H9 (cell line): ENCODE measurements at regions not wholly inside any gene's neighbourhood (a gene's known extent, or its start where the extent isn't known, plus 50 kb on each side); places are given as distances from the start of the nearest gene placed in this dataset.
"Not testable (repeated sequence)": the region's sequence is repeated elsewhere in the genome, so short reads cannot be mapped to it uniquely, and the experiment has no call there.

Experiments used
- DNase-seq: peaks from one replicate; pipeline ENCODE4 v3.0.0-alpha.2; 2017
- H2AFZ ChIP-seq: one replicate; pipeline ENCODE4 v1.6.1; 2013; ENCODE audit warnings: mild to moderate bottlenecking, low read length, control low read depth, moderate library complexity
- H2AK5ac ChIP-seq: 2 replicates; pipeline ENCODE4 v1.6.1; 2013; ENCODE audit warnings: low read length, control low read depth, mixed read lengths; ENCODE audit not compliant: insufficient read length
- H2BK120ac ChIP-seq: one replicate; pipeline ENCODE4 v1.6.1; 2013; ENCODE audit warnings: low read depth, mild to moderate bottlenecking, low read length, control low read depth, inconsistent platforms; ENCODE audit not compliant: poor library complexity, severe bottlenecking
- H2BK12ac ChIP-seq: 2 replicates; pipeline ENCODE4 v1.6.1; 2013; ENCODE audit warnings: low read length, control low read depth, mixed read lengths, low read depth; ENCODE audit not compliant: insufficient read length
- H2BK15ac ChIP-seq: 2 replicates; pipeline ENCODE4 v1.6.1; 2013; ENCODE audit warnings: low read depth, low read length, control low read depth
- H2BK20ac ChIP-seq: one replicate; pipeline ENCODE4 v1.6.1; 2013; ENCODE audit warnings: low read depth, mild to moderate bottlenecking, low read length, control low read depth, inconsistent platforms; ENCODE audit not compliant: poor library complexity, severe bottlenecking
- H2BK5ac ChIP-seq: 2 replicates; pipeline ENCODE4 v1.6.1; 2013; ENCODE audit warnings: low read length, control low read depth, mixed read lengths; ENCODE audit not compliant: insufficient read length
- H3K14ac ChIP-seq: 2 replicates; pipeline ENCODE4 v1.6.1; 2013; ENCODE audit warnings: low read length, control low read depth; ENCODE audit not compliant: insufficient read depth
- H3K18ac ChIP-seq: 2 replicates; pipeline ENCODE4 v1.6.1; 2013; ENCODE audit warnings: low read depth, mild to moderate bottlenecking, mixed read lengths, low read length, control low read depth; ENCODE audit not compliant: insufficient read length
- H3K23ac ChIP-seq: 2 replicates; pipeline ENCODE4 v1.6.1; 2013; ENCODE audit warnings: low read length, control low read depth, mixed read lengths, low read depth; ENCODE audit not compliant: insufficient read length
- H3K23me2 ChIP-seq: 2 replicates; pipeline ENCODE4 v1.6.1; 2013; ENCODE audit warnings: low read depth, mild to moderate bottlenecking, mixed read lengths, low read length, control low read depth; ENCODE audit not compliant: insufficient read length, poor library complexity, severe bottlenecking
- H3K27ac ChIP-seq: 2 replicates; pipeline ENCODE4 v1.5.1; 2013; ENCODE audit warnings: low read length, control low read depth, mixed read lengths, low read depth; ENCODE audit not compliant: insufficient read length
- H3K27me3 ChIP-seq: 2 replicates; pipeline ENCODE4 v1.6.1; 2013; ENCODE audit warnings: low read length, control low read depth, inconsistent platforms; ENCODE audit not compliant: insufficient read depth
- H3K4ac ChIP-seq: 2 replicates; pipeline ENCODE4 v1.6.1; 2013; ENCODE audit warnings: low read depth, mild to moderate bottlenecking, control low read depth, inconsistent platforms, low read length, moderate library complexity
- H3K4me1 ChIP-seq: 2 replicates; pipeline ENCODE4 v1.6.1; 2013; ENCODE audit warnings: low read length, control low read depth, inconsistent platforms; ENCODE audit not compliant: insufficient read depth
- H3K4me2 ChIP-seq: 2 replicates; pipeline ENCODE4 v1.6.1; 2013; ENCODE audit warnings: low read length, control low read depth, mixed read lengths; ENCODE audit not compliant: insufficient read length, insufficient read depth
- H3K56ac ChIP-seq: 2 replicates; pipeline ENCODE4 v1.6.1; 2013; ENCODE audit warnings: low read depth, mild to moderate bottlenecking, mixed read lengths, low read length, control low read depth; ENCODE audit not compliant: insufficient read length
- H3K79me1 ChIP-seq: 2 replicates; pipeline ENCODE4 v1.6.1; 2013; ENCODE audit warnings: low read depth, mild to moderate bottlenecking, moderate library complexity, low read length, control low read depth, inconsistent platforms; ENCODE audit not compliant: insufficient read depth, poor library complexity, severe bottlenecking
- H3K79me2 ChIP-seq: 2 replicates; pipeline ENCODE4 v1.6.1; 2013; ENCODE audit warnings: low read length, control low read depth, inconsistent platforms; ENCODE audit not compliant: insufficient read depth
- H3K9ac ChIP-seq: 2 replicates; pipeline ENCODE4 v1.6.1; 2013; ENCODE audit warnings: low read length, control low read depth, mixed read lengths; ENCODE audit not compliant: insufficient read length; ENCODE audit errors: extremely low read depth
- H3K9me3 ChIP-seq: one replicate; pipeline ENCODE4 v1.6.1; 2013; ENCODE audit warnings: low read depth, low read length, inconsistent platforms; ENCODE audit not compliant: control insufficient read depth
- H3T11ph ChIP-seq: one replicate; pipeline ENCODE4 v1.6.1; 2013; ENCODE audit warnings: mild to moderate bottlenecking, low read length, control low read depth, inconsistent platforms
- H4K20me1 ChIP-seq: one replicate; pipeline ENCODE4 v1.6.1; 2013; ENCODE audit not compliant: control insufficient read depth, insufficient read length, insufficient read depth
- H4K5ac ChIP-seq: 2 replicates; pipeline ENCODE4 v1.6.1; 2013; ENCODE audit warnings: low read depth, mild to moderate bottlenecking, mixed read lengths, low read length, control low read depth; ENCODE audit not compliant: insufficient read length
- H4K8ac ChIP-seq: replicated peaks from 2 replicates; pipeline ENCODE4 v1.6.1; 2013; ENCODE audit warnings: low read length, control low read depth, mixed read lengths, low read depth; ENCODE audit not compliant: insufficient read length
- H4K91ac ChIP-seq: 2 replicates; pipeline ENCODE4 v1.6.1; 2013; ENCODE audit warnings: low read depth, mild to moderate bottlenecking, moderate library complexity, mixed read lengths, low read length, control low read depth; ENCODE audit not compliant: insufficient read length
- H3K27ac Mint-ChIP-seq, 3 experiments: 2 replicates in 2 of 3; 3 replicates in 1 of 3; pipeline ENCODE4 v1.8.0; 2020 to 2021; ENCODE audit warnings: mixed read lengths in 3 of 3, mild to moderate bottlenecking in 1 of 3, moderate library complexity in 1 of 3
- H3K27me3 Mint-ChIP-seq: 2 replicates; pipeline ENCODE4 v1.8.0; 2021; ENCODE audit warnings: low read depth, mild to moderate bottlenecking, moderate library complexity, mixed read lengths
- H3K36me3 Mint-ChIP-seq, 3 experiments: 2 replicates in 2 of 3; 3 replicates in 1 of 3; pipeline ENCODE4 v1.8.0; 2020 to 2021; ENCODE audit warnings: low read depth in 3 of 3, mixed read lengths in 3 of 3; ENCODE audit not compliant: insufficient read depth in 1 of 3
- H3K4me1 Mint-ChIP-seq, 2 experiments: 2 replicates each; pipeline ENCODE4 v1.8.0; 2020; ENCODE audit warnings: mixed read lengths in 2 of 2
- H3K4me3 Mint-ChIP-seq, 2 experiments: 2 replicates in 1 of 2; 3 replicates in 1 of 2; pipeline ENCODE4 v1.8.0; 2020 to 2021; ENCODE audit warnings: mild to moderate bottlenecking in 2 of 2, mixed read lengths in 2 of 2, moderate library complexity in 1 of 2
- H3K9me3 Mint-ChIP-seq, 2 experiments: 2 replicates in 1 of 2; 3 replicates in 1 of 2; pipeline ENCODE4 v1.8.0; 2020; ENCODE audit warnings: mild to moderate bottlenecking in 2 of 2, mixed read lengths in 2 of 2, moderate library complexity in 1 of 2
- WGBS: extraction: QIAGEN DNeasy Blood & Tissue Kit; methylation state at CpG from one replicate; pipeline ENCODE4 v1.1.7; 2013; ENCODE audit warnings: missing lambda C conversion rate, low lambda C conversion rate, mixed read lengths; ENCODE audit not compliant: insufficient read length; ENCODE audit errors: extremely low coverage; 5-methylcytosine and 5-hydroxymethylcytosine counted together

DNA sequence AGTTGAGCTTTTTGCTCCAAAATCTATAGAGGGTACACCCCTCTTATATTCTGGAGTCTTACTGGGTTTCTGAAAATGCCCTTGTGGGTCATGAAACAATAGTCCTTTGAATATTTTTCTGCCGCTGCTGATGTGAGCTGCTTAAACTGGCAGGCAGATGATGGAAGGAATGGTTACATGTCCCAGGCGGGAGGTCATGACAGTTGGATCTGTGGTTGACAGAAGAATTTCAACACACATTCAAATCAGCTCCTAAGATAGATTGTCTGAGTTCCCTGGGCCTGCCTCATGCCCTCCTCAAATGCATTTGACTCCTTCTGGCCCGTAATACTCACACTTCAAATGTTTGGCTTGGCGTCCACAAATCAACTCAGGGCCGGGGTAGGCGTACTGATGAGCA is 105.0 kb upstream of the IKBKE start:
- not testable (repeated sequence) for H2AFZ ChIP-seq, H3K9me3 Mint-ChIP-seq, DNase-seq, H3K23me2 ChIP-seq, H3K27ac Mint-ChIP-seq, H3K4me3 Mint-ChIP-seq, H2BK20ac ChIP-seq, H2BK120ac ChIP-seq, H3K27me3 Mint-ChIP-seq, H3K4ac ChIP-seq, H3T11ph ChIP-seq, H3K18ac ChIP-seq, H3K4me1 Mint-ChIP-seq, H3K4me2 ChIP-seq, H2BK5ac ChIP-seq, H3K4me1 ChIP-seq, H4K8ac ChIP-seq, H3K27ac ChIP-seq, H2BK12ac ChIP-seq, H3K56ac ChIP-seq, H3K9me3 ChIP-seq, H4K91ac ChIP-seq, H3K79me1 ChIP-seq, H3K27me3 ChIP-seq, H3K9ac ChIP-seq, H3K36me3 Mint-ChIP-seq, H3K14ac ChIP-seq, H2BK15ac ChIP-seq, H4K20me1 ChIP-seq, H4K5ac ChIP-seq, H3K23ac ChIP-seq, H2AK5ac ChIP-seq, H3K79me2 ChIP-seq
- WGBS = no CpG with 5 or more reads among the region's 6 CpGs

GRCh38 chr1:206366131-206366530 is 104.1 kb upstream of the IKBKE start:
- H3K79me2 ChIP-seq, H2AFZ ChIP-seq, H3K9ac ChIP-seq, H3K4me1 Mint-ChIP-seq, H3K23ac ChIP-seq, H4K8ac ChIP-seq, H3K9me3 ChIP-seq, H3K23me2 ChIP-seq, H2AK5ac ChIP-seq, H3K27ac Mint-ChIP-seq, H3K4me3 Mint-ChIP-seq, H3K27ac ChIP-seq, H2BK5ac ChIP-seq, H3K4ac ChIP-seq, H3K36me3 Mint-ChIP-seq, H3K18ac ChIP-seq, H3K56ac ChIP-seq, H2BK12ac ChIP-seq, H3K14ac ChIP-seq, H4K5ac ChIP-seq, H3K27me3 Mint-ChIP-seq, H4K91ac ChIP-seq, H2BK20ac ChIP-seq, H2BK120ac ChIP-seq, H4K20me1 ChIP-seq, H3K4me1 ChIP-seq, H3K4me2 ChIP-seq, H2BK15ac ChIP-seq, H3T11ph ChIP-seq, H3K79me1 ChIP-seq, H3K27me3 ChIP-seq, DNase-seq, H3K9me3 Mint-ChIP-seq: not testable (repeated sequence)
- WGBS = no CpG with 5 or more reads among the region's 5 CpGs

DNA sequence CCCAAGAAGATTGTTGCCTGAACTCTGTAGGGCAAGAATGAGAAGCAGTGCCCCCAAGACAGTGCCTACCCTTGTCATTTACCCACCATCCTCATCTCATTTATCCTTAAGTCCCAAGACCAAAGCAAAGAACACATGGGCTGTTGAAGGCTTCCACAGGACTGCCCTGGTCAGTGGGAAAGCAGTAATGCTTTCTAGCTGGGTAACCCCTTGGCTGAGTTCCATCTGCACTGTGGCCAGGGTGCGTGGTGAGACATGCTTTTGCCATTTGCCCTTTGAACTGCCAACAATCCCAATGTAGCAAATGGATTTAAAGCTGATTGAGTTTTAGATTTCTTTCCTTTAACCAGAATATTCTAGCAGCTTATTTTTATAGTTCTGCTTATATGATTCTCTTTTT is 103.5 kb upstream of the IKBKE start:
- not testable (repeated sequence) for H3K9ac ChIP-seq, H2BK12ac ChIP-seq, H2AK5ac ChIP-seq, H2BK15ac ChIP-seq, H3K36me3 Mint-ChIP-seq, H4K20me1 ChIP-seq, H3K79me2 ChIP-seq, H4K91ac ChIP-seq, H3K23me2 ChIP-seq, H3K56ac ChIP-seq, H3K4me1 Mint-ChIP-seq, H3K18ac ChIP-seq, H3T11ph ChIP-seq, H3K4ac ChIP-seq, H3K27me3 ChIP-seq, H4K5ac ChIP-seq, H3K27ac Mint-ChIP-seq, H3K27me3 Mint-ChIP-seq, H3K4me3 Mint-ChIP-seq, H3K4me2 ChIP-seq, H3K9me3 Mint-ChIP-seq, H2AFZ ChIP-seq, H3K4me1 ChIP-seq, H3K27ac ChIP-seq, H2BK120ac ChIP-seq, DNase-seq, H3K14ac ChIP-seq, H2BK5ac ChIP-seq, H3K23ac ChIP-seq, H3K9me3 ChIP-seq, H3K79me1 ChIP-seq, H2BK20ac ChIP-seq, H4K8ac ChIP-seq
- WGBS = no CpG with 5 or more reads among the region's 1 CpG
